ENCODE measurements at regions not wholly inside any gene's neighbourhood (a gene's known extent, or its start where the extent isn't known, plus 50 kb on each side); places are given as distances from the start of the nearest gene placed in this dataset.
"Not testable (repeated sequence)": the region's sequence is repeated elsewhere in the genome, so short reads cannot be mapped to it uniquely, and the experiment has no call there.

DNA sequence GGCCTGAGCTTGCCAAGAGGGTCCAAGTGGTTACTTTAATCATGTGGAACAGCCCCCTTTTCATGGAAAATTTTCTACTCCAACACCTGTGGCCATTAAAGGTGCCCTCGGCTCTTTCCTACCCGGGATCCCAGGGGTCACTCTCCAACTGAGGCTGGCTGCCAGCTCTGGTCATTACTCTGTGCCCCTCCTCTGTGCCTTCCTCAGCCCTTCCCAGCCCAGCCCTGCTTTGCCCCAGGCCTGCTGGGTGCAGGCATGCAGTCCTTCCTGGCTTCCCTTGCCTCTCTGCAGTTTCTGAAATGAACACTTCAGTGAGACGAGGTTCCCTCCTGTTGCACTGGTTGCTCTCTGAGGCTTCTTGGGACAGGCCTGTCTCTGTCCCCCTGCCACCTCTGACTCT lies 951.1 kb upstream of the ZNF722 start:
- Histone ChIP-seq H3K9me3 (ENCODE audit: low read depth) (no peaks in the 10 kb centered on the region), H3K36me3 (no peaks in the 10 kb centered on the region), H3K27me3 (no peaks in the 10 kb centered on the region)

DNA sequence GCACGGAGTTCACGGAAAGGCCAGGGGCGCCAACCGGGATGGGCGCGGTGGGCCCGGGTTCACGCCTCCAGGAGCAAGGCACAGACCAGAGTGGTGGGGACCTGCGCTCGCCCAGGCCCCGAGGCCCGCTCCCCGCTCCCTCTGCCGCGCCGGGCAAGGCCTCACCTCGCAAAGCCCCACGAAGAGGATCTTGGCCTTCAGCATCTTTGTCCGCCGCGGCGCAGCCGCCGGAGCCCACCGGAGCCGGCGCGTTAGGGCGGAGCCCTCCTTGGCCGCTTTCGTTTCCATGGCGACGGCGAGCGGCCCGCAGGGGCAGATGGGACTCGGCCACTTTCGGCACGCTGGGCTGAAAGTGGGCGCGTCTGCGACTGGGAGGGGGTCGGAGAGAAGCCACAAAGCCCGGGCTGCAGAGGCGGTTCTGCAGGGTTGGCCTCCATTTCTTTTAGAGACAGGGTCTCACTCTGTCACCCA lies 944.4 kb upstream of the ZNF722 start:
- H3K9me3 ChIP-seq (ENCODE audit: low read depth) = no peaks in the 10 kb centered on the region

More for the DNA sequence above, 951.1 kb upstream of the ZNF722 start:
- no peaks in the 10 kb centered on the region for H3K4me1 ChIP-seq (ENCODE audit: low read depth)
- TF ChIP-seq, protein P1, sequence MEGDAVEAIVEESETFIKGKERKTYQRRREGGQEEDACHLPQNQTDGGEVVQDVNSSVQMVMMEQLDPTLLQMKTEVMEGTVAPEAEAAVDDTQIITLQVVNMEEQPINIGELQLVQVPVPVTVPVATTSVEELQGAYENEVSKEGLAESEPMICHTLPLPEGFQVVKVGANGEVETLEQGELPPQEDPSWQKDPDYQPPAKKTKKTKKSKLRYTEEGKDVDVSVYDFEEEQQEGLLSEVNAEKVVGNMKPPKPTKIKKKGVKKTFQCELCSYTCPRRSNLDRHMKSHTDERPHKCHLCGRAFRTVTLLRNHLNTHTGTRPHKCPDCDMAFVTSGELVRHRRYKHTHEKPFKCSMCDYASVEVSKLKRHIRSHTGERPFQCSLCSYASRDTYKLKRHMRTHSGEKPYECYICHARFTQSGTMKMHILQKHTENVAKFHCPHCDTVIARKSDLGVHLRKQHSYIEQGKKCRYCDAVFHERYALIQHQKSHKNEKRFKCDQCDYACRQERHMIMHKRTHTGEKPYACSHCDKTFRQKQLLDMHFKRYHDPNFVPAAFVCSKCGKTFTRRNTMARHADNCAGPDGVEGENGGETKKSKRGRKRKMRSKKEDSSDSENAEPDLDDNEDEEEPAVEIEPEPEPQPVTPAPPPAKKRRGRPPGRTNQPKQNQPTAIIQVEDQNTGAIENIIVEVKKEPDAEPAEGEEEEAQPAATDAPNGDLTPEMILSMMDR (IDR thresholded peaks at IDR 0.05; ENCODE audit: low read depth, low read length) = no peak
- no peak overlapping the region for H3K27ac ChIP-seq
- no peak for DNase-seq (ENCODE audit: low read depth in 1 of 2, low spot score in 1 of 2)
- no peak overlapping the region for H3K4me3 ChIP-seq

DNA sequence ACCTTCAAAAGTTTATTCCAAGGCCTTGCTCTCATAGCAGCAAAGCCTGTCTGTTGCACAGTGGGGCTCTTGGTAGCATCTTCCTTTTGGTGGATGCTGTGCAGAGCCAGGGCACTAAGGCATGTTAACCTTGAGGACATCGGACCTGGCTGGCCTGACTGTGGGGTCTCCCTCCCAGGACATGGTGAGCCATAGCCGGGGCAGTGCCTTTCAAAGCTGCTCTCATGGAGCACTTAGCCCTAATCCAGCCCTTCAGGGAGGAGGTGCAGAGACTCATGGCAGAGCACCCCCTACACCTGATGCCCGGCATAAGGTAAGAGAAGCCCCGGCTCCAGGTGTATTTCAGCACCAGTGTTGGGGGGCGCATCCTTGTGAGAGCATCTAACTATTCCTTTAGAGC lies 941.4 kb upstream of the ZNF722 start:
- no peaks in the 10 kb centered on the region for H3K27me3 ChIP-seq
- H3K4me3 ChIP-seq = no peak overlapping the region
- no peaks in the 10 kb centered on the region for H3K36me3 ChIP-seq
- TF ChIP-seq, protein P1 (IDR thresholded peaks at IDR 0.05; ENCODE audit: low read depth, low read length) = no peak
- H3K27ac ChIP-seq = no peak overlapping the region
- no peak for DNase-seq (ENCODE audit: low read depth in 1 of 2, low spot score in 1 of 2)
- H3K4me1 ChIP-seq (ENCODE audit: low read depth) = no peaks in the 10 kb centered on the region
- no peaks in the 10 kb centered on the region for H3K9me3 ChIP-seq (ENCODE audit: low read depth)

More for the DNA sequence above, 944.4 kb upstream of the ZNF722 start:
- H3K4me1 ChIP-seq (ENCODE audit: low read depth) = no peaks in the 10 kb centered on the region
- no peaks in the 10 kb centered on the region for H3K36me3 ChIP-seq
- H3K27me3 ChIP-seq = no peaks in the 10 kb centered on the region
- no peak overlapping the region for H3K27ac ChIP-seq
- no peak for DNase-seq (ENCODE audit: low read depth in 1 of 2, low spot score in 1 of 2)
- no peak overlapping the region for H3K4me3 ChIP-seq
- TF ChIP-seq, protein P1 (IDR thresholded peaks at IDR 0.05; ENCODE audit: low read depth, low read length) = no peak

DNA sequence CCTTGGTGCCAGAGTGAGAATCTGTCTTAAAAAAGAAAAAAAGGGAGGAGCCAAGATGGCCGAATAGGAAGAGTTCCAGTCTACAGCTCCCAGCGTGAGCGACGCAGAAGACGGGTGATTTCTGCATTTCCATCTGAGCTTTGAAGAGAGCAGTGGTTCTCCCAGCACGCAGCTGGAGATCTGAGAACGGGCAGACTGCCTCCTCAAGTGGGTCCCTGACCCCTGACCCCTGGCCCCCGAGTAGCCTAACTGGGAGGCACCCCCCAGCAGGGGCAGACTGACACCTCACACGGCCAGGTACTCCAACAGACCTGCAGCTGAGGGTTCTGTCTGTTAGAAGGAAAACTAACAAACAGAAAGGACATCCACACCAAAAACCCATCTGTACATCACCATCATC lies 937.9 kb upstream of the ZNF722 start:
- not testable (repeated sequence) for H3K27ac ChIP-seq; H3K27me3 ChIP-seq; DNase-seq (ENCODE audit: low read depth in 1 of 2, low spot score in 1 of 2); H3K36me3 ChIP-seq; H3K4me3 ChIP-seq; H3K4me1 ChIP-seq (ENCODE audit: low read depth); H3K9me3 ChIP-seq (ENCODE audit: low read depth)

DNA sequence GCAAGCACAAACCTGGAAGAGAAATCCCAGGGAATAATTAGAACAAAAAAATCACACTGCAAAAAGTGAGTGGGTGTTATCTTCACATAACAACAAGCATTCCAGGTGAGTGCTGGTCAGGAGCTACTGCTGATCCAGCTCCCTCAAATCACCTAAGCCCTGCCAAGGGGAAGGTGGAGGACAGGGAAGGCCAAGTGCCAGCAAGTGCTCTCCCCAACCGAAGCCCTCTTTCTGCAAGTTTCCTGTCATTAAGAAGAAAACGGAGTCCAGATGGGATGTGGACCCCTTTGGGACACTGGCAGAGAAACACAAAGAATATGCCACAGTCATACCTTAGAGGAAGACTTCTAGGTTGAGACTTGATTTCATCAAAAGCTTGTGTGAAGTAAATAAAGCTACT lies 933.0 kb upstream of the ZNF722 start:
- TF ChIP-seq, protein P1 (IDR thresholded peaks at IDR 0.05; ENCODE audit: low read depth, low read length) = no peak
- Histone ChIP-seq H3K36me3 (no peaks in the 10 kb centered on the region), H3K9me3 (ENCODE audit: low read depth) (no peaks in the 10 kb centered on the region), H3K4me1 (ENCODE audit: low read depth) (no peaks in the 10 kb centered on the region), H3K27ac (no peak overlapping the region), H3K27me3 (no peaks in the 10 kb centered on the region), H3K4me3 (no peak overlapping the region)
- no peak for DNase-seq (ENCODE audit: low read depth in 1 of 2, low spot score in 1 of 2)

DNA sequence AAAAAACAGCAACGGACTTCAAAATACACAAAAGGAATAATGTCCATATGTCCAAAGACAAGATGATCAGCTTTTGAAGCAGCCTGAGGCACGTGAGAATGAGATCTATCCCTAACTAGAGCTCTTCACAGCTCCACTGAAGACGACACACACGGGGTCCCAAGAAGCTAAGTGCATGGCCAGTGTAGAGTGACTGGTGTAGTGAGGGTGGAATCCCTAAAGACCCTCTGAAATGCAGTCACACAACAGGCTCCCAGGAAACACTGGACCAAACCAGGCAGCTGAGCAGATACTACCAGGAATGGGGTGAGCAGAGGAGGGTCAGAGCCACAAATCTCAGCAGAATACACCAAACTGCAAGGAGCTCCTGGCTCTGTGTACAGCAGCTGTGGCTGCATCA lies 932.4 kb upstream of the ZNF722 start:
- H3K4me1 ChIP-seq (ENCODE audit: low read depth); DNase-seq (ENCODE audit: low read depth in 1 of 2, low spot score in 1 of 2); H3K36me3 ChIP-seq; H3K9me3 ChIP-seq (ENCODE audit: low read depth); H3K27ac ChIP-seq; H3K4me3 ChIP-seq; H3K27me3 ChIP-seq: not testable (repeated sequence)

All from cardiac muscle cell (in vitro differentiated cells and primary cell).